GM21619 (cell line): ENCODE measurements at regions not wholly inside any gene's neighbourhood (a gene's known extent, or its start where the extent isn't known, plus 50 kb on each side); places are given as distances from the start of the nearest gene placed in this dataset.

ENCODE experiments used
- ATAC-seq: cut with Tn5 transposase; IDR thresholded peaks from one replicate; pipeline ENCODE4 v1.9.1; 2021; ENCODE audit not compliant: unreplicated experiment

DNA sequence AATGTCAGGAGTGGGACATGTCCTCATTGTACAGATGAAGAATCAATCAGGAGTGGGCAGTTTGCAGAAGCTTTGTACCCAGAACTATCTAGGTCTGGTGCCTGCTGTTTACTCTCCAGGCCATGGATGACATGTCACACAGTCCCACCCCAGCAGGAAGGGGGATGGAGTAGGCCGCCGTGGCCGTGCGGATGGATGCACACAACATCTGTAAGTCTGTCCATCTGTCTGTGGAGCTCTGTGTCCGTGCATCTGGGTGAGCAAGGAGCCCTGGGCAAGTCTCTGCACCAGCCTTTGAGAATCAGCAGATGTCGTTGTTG, 311.5 kb upstream of the IRX4 start:
- ATAC-seq = no peak

DNA sequence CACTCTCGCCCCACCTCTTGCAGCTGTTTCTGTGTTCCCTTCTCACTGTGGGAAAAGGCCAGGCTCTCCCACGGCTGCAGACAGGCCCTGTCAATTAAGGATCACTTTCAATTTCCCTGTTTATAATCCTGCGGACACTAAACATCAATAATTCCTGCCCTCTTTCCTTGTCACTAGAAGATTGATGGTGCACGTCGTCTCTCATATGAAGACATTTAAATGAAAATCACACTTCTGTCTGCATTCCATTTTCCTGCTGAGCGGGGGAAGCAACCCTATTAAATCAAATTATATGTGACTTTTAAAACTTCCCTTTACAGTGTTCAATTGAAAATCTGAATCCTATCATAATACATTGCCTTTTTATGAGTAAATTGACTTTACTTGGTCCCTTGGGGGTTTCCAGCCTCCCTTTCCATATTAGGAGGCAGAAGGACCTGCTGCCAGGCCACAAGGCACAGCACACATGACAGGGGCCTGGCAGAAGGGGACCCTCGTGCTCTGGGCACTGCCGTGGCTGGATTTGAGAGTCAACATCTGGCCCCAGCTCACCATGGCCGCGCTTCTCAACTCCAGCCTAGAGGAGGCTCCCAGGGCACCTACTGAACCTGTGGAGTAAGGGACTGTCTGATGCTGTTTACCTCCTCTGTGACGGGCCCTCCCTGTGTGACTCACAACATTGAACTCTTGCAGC, 311.0 kb upstream of the IRX4 start:
- ATAC-seq = no peak

DNA sequence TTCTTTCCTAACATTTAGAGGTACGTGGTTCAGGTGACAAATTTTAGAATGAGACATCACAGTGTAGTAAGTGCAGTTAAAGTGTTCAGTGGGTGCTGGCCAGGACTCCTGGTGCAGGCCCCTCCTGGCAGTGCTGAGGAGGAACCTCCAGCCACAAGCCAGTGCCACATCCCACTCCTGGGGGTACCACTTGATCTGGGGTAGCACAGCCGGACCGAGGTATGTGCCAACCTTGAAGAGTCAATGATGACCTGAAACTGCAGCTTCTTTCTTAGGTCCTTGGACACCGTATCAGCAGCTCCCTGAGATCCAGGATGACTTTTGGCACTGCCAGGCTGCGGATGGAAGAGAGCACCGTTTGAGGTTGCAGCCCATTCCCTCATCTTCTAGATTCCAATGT, 310.4 kb upstream of the IRX4 start:
- no peak for ATAC-seq

DNA sequence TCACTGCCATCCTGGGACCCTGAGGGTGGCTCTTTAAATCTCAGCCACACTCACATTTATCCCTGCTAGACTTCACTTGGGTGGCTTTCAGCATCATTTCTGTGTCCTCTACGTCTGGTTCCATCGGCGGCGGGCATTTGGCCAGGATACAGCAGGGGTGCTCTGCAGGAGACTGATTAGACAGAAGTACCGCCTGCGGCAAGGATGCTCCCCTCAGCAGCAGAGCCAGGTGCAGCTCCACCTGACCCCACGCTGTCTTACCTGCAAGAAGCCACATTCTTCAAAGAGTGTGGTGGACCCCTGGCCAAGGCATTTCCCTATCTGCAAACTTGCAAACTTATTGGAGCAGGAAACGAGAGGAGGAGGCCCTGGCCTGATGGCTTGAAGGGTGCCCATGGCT, 309.8 kb upstream of the IRX4 start:
- ATAC-seq = no peak

DNA sequence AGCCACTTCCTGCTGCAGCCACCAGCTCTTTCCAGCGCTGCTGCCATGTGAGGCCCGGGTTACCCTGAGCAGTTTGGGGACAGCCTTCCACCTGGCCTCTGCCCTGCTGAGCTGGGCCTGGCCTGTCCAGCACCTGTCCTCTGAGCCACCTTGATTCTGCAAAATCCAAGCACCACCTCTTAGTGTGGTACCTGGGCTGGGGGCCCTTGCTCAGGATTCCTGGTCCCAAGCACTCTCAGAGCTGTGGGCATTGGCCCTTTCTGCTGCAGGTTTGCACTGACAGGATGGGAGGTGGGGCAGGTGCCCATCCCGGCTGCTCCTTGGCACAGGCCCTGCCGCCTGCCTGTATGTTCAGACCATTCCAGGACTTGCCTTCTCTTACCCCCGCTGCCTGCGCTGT, 309.2 kb upstream of the IRX4 start:
- ATAC-seq = no peak

DNA sequence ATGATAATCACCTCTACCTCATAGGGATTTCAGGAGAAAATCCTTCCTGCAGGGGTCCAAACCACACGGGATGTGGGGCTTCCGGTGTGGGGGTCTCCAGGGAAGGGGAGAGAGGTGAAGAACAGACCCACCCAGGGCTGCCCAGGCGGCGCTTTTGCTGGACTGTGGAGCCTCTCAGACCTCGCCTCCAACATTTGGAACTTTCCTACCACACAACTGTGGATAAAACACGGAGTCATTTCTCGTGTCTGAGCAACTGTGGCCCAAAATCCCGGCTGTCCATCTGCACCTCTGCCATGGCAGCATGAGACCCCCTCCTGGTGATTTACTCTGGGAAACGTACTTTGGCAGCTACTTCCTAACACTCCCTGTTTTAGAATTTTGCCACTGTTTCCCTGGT, 307.8 kb upstream of the IRX4 start:
- ATAC-seq = no peak

DNA sequence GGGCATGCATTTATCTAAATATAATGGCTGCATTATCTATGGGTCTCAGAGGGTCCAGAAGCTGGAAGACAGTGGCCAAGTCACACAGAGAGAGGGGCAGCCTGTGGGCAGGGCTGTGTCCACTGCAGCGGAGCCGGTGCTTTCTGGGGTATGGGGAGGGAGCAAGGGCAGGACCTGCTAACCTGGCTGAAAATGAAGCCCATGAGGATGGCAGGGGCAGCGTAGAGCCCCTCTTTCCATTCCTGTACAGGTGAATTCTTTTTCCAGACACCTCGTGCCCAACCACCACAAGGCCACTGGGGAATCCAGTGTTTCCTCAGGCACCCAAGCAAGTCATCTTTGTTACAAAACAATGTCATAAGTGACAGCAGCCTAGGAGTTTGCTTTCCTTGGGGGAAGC, 305.9 kb upstream of the IRX4 start:
- ATAC-seq = no peak

DNA sequence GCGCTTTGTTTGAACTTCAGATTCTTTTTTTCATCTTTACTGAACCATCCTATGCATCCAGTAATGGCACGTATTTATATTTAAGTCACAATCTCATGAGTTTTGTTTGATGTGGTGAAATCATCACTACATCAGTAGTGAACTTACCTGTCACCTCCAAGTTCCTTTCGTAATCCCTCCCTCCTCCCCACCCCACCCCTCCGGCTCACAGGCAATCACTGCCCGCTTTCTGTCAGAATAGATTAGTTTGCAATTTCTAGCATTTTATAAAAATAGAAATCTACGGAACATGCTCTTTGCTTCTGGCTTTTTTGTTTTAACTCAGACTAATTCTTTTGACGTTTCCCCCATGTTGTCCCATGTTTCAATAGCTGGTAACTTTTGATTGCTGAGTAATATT, 305.4 kb upstream of the IRX4 start:
- no peak for ATAC-seq

DNA sequence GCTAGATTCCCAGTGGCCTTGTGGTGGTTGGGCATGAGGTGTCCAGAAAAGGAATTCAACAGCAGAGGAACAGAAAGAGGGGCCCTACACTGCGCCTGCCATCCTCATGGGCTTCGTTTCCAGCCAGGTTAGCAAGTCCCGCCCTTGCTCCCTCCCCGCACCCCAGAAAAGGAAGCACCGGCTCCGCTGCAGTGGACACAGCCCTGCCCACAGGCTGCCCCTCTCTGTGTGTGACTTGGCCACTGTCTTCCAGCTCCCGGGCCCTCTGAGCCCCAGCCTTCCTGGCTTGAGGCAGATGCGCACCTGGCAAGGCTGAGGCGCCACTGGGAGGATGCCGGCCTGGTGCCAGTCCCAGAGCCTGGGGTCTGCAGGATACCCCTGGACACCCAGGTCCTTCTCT, 305.0 kb upstream of the IRX4 start:
- no peak for ATAC-seq

DNA sequence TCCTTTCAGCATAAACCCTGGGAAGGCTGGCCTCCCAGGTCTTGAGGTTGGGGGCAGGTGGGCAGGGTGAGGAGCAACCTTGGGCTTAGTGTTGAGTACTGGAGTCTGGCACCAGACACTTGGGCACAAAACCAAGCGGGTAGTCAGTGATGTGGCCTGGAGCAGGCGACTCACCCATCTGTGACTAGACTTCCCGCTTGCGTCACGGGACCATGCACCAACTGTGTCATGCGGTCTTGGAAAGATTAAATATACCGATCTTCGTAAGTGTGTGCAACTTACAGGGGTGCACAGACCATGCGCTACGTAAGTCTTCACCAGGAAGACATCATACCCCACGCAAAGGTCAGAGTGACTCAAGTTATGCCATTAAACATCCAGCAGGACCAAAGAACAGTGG, 304.4 kb upstream of the IRX4 start:
- no peak for ATAC-seq

DNA sequence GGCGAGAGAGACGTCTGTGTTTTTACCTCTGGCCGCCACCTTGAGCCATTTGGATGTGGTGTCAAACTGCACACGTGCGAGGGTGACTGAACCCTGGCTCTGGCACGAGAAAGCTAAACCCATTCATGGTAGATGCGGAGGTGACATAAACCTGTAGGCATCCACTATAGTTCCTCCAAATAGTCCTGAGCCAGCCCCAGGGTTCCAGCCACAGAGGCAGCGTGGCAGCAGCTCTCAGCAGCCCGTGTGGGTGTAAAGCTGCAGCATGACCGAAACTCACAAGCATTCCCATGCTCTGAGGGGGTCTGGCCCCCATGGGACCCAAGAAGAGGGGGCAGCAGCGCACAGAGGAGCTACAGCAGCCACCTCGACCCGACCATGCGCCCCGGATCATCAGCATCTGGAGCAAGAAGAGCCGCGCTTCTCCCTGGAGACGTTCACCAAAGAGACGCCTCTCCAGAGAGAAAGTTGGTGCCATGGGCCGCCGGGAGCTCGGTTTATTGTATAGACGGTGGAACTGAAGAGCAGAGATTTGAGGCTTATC, 303.8 kb upstream of the IRX4 start:
- no peak for ATAC-seq

DNA sequence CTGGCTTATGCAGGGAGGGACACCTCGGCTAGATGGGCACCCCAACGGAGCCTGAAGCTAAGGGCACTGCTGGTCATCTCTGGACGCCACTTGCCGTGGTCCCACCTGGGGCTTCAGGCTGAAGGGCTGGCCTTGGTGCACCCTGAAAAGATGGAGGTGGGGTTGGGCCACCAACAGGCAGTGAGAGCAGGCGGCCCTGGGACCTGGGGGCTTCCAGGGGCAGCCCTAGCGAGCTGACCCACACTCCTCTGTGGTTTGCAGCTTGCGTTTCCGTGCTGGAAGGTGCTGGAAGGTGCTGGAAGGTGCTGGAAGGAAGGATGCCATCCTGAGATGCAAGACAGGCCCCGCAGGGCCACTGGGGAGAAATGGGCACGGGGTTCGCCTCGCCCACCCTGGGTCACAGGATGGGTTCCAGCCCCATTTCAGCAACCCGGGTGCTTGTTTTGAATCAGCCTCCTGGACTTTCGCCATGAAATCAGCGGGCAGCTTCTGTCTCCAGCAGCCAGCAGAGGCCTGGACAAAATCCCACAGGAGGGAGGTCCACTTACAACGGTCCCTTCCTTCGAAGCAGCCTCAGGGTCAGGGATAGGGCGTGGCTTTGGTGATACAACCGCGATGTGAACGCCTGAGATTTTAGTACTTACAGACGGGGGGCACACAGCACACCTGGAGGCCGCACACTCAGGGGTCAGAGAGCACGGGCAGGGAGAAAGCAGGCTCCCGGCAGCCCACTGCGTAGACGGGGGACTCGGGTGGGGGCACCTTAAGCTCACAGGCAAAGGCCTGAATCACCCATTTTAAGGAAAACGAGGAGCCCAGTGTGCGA, 303.1 kb upstream of the IRX4 start:
- ATAC-seq = no peak

DNA sequence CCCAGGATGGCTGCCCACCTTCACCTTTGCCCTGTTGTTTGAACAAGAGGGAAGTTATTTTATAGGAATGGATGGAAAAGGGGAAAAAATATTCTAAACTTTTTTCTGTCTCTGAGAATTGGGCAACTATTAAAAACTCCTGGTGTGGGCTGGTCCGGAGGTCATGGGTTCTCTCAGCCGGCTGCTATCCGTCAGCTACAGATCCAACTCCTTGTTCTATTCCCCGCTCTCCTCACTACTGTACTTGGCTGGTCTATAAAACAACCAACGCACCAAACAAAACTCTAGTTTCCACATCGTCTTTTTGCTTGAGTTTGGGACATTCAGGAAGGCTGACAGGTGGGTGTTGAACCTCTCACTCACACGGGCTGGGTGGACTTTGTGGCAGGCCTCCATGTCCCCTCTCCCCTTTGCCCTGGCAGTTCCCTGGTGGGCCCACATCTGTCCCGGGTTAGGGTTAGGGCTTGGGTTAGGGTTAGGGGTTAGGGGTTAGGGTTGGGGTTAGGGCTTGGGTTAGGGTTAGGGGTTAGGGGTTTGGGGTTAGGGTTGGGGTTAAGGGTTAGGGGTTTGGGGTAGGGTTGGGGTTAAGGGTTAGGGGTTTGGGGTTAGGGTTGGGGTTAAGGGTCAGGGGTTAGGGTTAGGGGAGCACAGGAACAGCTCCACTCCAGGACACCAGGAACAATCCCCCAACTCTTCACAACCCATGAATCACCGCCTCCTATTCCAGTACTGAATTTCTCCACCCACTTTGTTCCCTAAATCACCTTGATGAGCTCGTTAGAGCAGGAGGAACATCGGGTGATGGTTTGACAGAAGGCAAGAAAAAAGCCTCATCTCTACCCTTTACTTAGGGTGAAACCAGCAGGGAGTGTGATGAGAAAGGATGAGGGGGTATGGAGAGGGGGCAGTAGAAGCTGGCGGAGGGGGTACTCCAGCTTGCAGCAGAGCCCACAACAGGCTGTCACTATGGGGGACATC, 302.1 kb upstream of the IRX4 start:
- ATAC-seq = no peak

DNA sequence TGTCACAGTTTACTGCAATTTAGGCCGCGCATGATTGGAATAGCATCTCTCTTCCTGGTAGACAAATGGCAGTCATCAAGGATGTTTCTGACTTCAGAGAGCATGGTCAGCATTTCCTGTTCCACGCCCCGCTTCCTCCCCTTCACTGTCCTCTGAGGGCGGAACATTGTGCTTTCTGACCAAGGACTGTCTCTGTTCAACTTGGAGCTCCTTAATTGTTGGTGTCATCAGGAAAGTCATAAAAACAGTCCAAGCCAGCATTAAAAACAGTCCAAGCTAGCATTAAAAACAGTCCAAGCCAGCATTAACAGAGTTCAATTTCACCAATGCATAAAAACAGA, 301.3 kb upstream of the IRX4 start:
- ATAC-seq = no peak

DNA sequence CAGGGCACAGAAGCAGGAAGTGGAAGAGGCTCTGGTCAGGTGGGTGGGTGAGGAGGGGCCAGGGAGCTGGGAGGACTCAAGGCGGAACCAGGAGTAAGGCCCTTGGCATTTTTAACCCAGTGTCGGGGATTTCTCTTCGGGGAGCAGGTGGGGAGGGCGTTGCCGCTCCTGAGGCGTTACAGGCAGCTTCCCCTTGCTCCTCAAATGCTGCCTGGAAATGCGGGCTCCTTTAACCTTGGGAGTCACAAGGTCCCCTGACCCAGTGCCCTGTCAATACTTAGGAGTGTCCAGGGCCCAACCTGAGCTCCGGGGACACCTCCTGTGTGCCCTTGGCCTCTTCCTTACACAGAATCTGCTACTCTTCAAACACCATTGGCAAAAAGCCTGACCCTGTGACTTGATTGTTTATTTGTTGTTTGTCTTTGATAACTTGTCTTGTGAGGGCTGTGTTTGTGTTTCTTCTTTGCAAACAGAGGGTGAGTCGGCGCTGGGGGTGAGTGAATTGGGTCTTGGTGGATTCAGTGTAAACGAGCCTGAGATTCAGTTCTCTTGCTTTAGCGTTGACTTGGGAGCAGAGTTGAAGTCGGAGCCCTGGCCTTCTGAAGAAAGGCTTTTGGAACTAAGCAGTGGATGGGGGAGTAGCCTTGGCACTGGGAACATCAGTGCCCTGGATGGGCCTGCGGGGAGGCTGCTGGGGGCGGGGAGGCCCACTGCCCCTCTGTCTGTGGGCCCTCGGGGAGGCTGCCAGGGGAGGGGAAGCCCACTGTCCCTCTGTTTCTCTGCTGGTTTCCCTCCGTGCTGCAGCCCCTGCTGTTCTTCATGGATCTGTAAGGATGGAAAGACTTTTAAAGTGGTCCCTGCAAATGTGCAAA, 300.7 kb upstream of the IRX4 start:
- no peak for ATAC-seq

DNA sequence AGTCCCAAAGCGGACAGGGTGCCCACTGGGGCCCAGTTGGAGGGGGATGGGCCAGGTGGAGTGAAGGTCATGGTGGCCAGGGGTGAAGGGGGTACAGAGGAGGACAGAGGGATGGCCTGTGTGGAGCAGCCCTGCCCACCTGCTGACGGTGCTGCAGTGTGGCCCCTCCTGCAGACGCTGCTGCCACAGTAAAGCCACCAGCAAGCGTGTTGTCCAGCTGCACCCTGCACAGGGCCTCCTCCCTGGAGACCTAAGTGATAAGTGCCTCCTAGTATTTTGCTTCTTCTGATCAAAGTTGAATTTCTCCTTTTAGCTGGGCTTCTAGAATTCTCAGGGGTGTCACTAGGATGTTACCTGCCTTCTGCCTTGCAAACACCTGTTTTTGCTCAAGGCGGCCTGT, 299.3 kb upstream of the IRX4 start:
- no peak for ATAC-seq

DNA sequence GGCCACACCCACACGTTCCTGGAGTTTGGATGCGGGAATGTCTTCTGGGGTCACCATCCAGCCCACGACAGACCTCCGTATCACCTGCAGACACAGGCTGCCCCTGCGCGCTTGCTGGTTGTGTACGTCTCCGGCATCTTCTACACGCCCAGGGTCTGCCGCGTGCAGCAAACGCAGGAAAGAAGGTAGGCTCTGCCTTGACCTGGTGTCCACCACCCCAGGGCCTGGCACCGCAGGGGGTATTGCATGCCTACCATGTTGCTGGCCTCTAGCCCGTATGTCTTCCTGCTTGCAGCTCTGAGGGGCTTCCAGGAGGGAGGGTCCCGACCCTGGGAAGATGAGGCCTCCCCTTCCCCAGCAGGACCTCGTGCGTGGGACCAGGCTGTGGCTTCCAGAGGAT, 298.8 kb upstream of the IRX4 start:
- ATAC-seq = no peak

DNA sequence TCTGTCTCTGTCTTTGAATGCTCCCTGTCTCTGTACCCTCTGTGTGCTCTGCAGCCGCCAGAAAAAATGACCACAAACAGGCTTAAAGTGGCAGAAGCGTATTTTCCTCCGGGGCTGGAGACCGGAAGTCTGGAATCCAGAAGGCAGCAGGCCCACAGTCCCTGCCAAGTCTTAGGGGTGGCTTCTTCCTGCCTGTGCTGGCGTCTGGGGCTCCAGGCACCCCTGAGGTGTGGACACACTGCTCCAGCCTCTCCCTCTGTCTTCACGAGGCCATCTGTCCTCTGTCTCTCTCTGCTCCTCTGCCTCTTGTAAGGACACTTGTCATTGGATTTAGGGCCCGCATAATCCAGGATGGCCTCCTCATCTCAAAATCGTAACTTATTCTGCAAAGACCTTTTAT, 298.4 kb upstream of the IRX4 start:
- no peak for ATAC-seq

DNA sequence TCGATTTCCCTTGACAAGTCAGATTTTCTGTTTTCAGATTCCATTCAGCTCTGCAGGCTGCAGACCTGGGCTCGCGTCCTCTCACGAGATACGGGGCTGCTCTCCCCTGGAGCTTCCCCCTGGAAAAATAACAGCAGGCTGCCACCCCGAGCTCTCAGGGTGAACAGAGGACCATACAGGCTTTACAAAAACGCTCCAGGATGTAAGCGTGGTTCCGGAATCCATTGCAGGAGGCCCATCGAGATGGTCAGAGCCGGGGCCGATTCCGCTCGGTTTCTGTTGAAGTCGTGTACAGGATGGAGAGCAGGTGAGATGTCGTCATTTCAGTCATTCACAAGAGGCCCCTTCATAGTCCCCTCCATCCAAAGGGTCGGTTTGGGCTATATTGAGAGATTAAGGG, 297.7 kb upstream of the IRX4 start:
- ATAC-seq = no peak

DNA sequence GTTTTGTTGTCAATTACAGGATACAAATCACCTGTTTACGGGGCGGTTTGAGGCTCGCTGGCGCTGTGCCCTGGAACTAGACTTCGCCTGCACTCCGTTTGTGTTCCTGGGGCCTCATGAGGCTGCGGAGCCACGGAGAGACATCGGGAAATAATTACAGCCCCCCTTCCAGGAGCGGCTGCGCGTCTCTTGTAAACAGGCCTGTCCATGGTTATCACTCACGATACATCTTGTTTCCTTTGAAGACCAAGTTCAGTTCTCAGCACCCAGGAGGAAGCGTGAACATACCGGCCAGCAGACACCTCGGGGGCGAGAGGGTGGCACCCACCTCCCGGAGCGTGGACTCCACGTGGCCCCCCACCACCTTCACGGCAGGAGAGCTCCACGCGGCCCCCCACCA, 297.1 kb upstream of the IRX4 start:
- ATAC-seq = no peak

DNA sequence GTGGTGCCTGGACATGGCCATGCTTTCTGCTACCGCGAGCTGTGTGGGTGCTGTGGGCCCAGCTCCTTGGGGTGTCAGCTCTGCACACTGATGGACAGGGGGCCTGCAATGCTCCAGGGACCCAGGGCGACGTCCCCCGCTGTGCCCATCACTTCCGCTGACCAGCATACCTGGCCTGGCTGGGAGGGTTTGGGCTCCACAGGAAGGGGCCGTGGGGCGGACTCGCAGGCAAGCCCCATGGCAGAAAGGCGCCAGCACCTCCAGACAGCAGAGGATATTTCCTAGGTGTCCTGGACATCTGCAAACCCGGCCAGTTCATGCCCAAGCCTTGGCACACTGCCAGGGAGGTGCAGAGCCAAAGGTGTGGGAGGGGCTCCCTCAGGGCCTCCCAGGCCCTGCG, 295.8 kb upstream of the IRX4 start:
- no peak for ATAC-seq
